ENCODE measurements at regions not wholly inside any gene's neighbourhood (a gene's known extent, or its start where the extent isn't known, plus 50 kb on each side); places are given as distances from the start of the nearest gene placed in this dataset.

DNA sequence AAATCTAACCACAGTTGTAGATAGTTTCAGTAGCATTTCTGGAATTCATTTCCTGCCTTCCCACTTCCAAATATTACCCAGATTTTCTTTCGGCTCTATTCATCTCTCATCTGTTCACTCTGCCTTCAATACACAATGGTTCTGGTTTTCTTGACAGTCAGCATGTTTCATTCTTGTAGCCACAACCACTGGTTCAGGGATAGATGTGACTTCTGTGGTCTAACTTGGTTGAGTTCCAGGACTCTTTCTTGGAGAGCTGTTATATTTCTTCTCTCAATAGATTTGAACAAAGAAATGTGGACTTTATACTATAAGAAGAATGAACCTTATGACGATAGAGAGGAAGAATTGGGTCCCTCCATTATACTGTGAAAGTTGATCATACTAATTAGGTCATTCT is 228.8 kb downstream of the NSUN3 start:
- no peak overlapping the region for H3K4me3 ChIP-seq (ENCODE audit: low read depth, low read length)
- TF ChIP-seq, protein P1, sequence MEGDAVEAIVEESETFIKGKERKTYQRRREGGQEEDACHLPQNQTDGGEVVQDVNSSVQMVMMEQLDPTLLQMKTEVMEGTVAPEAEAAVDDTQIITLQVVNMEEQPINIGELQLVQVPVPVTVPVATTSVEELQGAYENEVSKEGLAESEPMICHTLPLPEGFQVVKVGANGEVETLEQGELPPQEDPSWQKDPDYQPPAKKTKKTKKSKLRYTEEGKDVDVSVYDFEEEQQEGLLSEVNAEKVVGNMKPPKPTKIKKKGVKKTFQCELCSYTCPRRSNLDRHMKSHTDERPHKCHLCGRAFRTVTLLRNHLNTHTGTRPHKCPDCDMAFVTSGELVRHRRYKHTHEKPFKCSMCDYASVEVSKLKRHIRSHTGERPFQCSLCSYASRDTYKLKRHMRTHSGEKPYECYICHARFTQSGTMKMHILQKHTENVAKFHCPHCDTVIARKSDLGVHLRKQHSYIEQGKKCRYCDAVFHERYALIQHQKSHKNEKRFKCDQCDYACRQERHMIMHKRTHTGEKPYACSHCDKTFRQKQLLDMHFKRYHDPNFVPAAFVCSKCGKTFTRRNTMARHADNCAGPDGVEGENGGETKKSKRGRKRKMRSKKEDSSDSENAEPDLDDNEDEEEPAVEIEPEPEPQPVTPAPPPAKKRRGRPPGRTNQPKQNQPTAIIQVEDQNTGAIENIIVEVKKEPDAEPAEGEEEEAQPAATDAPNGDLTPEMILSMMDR (IDR thresholded peaks at IDR 0.05; ENCODE audit: borderline replicate concordance, insufficient read depth, low read depth, low read length), result no peak

- no peak overlapping the region for H3K4me3 ChIP-seq (ENCODE audit: low read depth, low read length)
- TF ChIP-seq, protein P1 (IDR thresholded peaks at IDR 0.05; ENCODE audit: borderline replicate concordance, insufficient read depth, low read depth, low read length), result no peak
Measured at GRCh38 chr3:94292151-94292550, 229.3 kb downstream of the NSUN3 start.

DNA sequence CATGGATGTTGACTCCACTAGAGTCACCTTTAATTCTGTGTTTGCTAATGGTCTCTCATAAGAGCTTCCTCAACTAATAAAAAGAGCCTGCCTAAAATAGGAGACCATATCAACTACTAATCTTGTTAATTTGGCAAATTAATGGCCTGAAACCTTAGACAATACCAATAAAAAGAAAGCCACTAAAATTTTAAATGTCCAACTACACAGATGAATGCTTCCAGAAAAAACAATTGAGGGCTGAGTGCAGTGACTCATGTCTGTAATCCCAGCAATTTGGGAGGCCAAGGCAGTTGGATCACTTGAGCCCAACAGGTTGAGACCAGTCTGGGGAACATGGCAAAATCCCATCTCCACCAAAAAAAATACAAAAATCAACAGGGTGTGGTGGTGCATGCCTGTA is 230.9 kb downstream of the NSUN3 start:
- H3K4me3 ChIP-seq (ENCODE audit: low read depth, low read length), result no peak overlapping the region
- TF ChIP-seq, protein P1 (IDR thresholded peaks at IDR 0.05; ENCODE audit: borderline replicate concordance, insufficient read depth, low read depth, low read length), result no peak

DNA sequence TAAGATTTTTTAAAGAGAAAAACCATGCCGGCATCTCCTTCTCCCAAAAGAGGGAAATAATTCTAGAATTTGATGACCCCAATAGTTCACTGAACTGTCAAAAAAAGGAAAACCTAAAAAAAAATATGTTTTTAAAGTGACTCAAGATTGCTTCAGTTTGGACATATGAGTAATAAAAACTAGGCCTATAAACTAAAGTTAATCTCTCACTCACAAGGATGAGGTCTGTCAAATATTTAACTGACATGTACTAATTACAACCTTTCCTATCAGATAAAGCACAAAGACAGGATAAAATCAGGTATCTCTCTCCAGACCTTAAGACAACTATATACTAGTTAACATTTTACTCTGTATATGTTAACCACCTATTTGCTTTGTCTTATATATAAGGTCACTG is 231.9 kb downstream of the NSUN3 start:
- TF ChIP-seq, protein P1 (IDR thresholded peaks at IDR 0.05; ENCODE audit: borderline replicate concordance, insufficient read depth, low read depth, low read length), result no peak
- H3K4me3 ChIP-seq (ENCODE audit: low read depth, low read length), result no peak overlapping the region

DNA sequence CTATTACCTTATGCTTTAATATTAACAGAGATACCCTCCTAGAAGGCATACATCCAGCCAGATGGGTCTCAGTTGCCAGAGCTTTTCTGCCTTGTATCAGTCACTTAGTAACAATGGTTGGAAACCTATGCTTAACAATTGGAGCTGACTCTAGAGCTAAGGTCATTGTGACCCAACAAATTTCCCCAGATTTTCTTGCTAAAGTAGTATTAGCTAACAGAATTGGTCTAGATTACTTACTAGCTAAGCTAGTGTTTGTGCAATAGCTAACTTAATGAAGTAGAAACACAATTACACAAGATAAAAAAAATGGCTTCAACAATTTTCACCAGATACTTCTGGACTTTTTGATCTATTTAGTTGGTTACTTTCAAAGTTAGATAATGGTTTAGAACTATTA is 236.9 kb downstream of the NSUN3 start:
- TF ChIP-seq, protein P1 (IDR thresholded peaks at IDR 0.05; ENCODE audit: borderline replicate concordance, insufficient read depth, low read depth, low read length), result no peak
- H3K4me3 ChIP-seq (ENCODE audit: low read depth, low read length), result no peak overlapping the region

DNA sequence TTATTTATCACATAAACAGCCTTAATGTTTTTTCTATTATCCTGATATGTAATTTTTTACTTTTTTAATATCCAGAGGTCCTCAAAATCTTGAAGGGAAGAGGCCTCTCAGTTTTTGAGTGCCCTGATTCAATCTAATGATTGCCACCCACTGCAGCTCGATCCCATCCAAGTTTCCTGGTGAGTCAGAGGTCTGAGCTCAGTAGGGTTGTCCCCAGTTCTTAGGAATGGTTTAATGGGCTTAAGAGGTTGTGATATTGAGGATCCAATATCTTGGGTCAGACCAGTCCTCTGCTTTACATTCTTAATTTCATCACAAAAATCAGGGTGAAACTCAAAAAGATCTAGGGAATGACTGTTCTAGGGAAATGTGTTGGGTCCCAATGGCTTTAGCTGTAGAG is 238.5 kb downstream of the NSUN3 start:
- no peak overlapping the region for H3K4me3 ChIP-seq (ENCODE audit: low read depth, low read length)
- TF ChIP-seq, protein P1 (IDR thresholded peaks at IDR 0.05; ENCODE audit: borderline replicate concordance, insufficient read depth, low read depth, low read length), result no peak

DNA sequence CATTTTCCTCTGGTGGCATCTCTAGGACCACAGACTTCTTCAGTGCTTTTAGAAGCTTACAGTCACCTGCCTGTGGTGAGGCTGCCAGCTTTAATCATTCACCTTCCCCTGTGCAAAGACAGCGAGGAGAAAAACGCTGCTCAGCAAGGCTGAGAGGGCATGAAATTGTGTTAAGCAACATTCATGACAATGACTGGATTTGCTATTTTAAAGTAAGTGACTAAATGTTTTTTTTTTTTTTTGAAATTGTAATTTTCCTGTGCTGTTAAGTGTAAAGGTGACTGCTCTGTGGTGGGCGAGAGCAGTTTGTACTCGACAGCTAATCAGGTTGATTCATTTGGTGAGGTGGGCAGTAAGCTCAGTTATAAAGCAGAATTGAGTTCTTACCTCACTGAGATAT is 240.4 kb downstream of the NSUN3 start:
- H3K4me3 ChIP-seq (ENCODE audit: low read depth, low read length), result no peak overlapping the region
- TF ChIP-seq, protein P1 (IDR thresholded peaks at IDR 0.05; ENCODE audit: borderline replicate concordance, insufficient read depth, low read depth, low read length), result no peak

All from GM12875 (cell line).